Naive thymus-derived CD8-positive, alpha-beta T cell (primary cell): ENCODE measurements at regions not wholly inside any gene's neighbourhood (a gene's known extent, or its start where the extent isn't known, plus 50 kb on each side); places are given as distances from the start of the nearest gene placed in this dataset.
"Not testable (repeated sequence)": the region's sequence is repeated elsewhere in the genome, so short reads cannot be mapped to it uniquely, and the experiment has no call there.

Experiments
- ATAC-seq, 2 donors: fragments of 150-1000 bp; cut with Tn5 transposase in 1 of 2; sonication (Bioruptor Pico), chemical (Tn5 transposase) in 1 of 2; 1 replicate in 1 of 2; 2 replicates in 1 of 2; pipeline ENCODE4 v1.10.0; 2021; ENCODE audit warnings: mild to moderate bottlenecking in 2 of 2, moderate library complexity in 2 of 2
- POLR2A ChIA-PET: fragments of 350-600 bp; sonication (Branson Sonifier 250); formaldehyde crosslinking; loops from one replicate; lab custom pipeline; 2021; ENCODE audit warnings: antibody characterized with exemption; lab: Charles Lee
- DNase-seq, 10 donors: peaks; one replicate each; pipeline versions ENCODE4 v3.0.0 to v3.0.0-alpha.2; 2020 to 2022
- H3K27ac Mint-ChIP-seq, 10 donors: one replicate each; pipeline ENCODE4 v1.8.0; 2020 to 2022; ENCODE audit warnings: mild to moderate bottlenecking in 10 of 10, mixed read lengths in 10 of 10, moderate library complexity in 4 of 10, inconsistent platforms in 1 of 10
- H3K27me3 Mint-ChIP-seq, 5 donors: one replicate each; pipeline ENCODE4 v1.8.0; 2021 to 2022; ENCODE audit warnings: mixed read lengths in 5 of 5
- H3K36me3 Mint-ChIP-seq, 3 donors: one replicate each; pipeline ENCODE4 v1.8.0; 2020 to 2022; ENCODE audit warnings: mixed read lengths in 3 of 3, mild to moderate bottlenecking in 2 of 3, inconsistent platforms in 1 of 3
- H3K4me1 Mint-ChIP-seq, 4 donors: one replicate each; pipeline ENCODE4 v1.8.0; 2021 to 2022; ENCODE audit warnings: mixed read lengths in 4 of 4
- H3K4me3 Mint-ChIP-seq, 10 donors: one replicate each; pipeline ENCODE4 v1.8.0; 2020 to 2022; ENCODE audit warnings: mild to moderate bottlenecking in 10 of 10, mixed read lengths in 10 of 10, moderate library complexity in 6 of 10, inconsistent platforms in 1 of 10
- H3K9me3 Mint-ChIP-seq, 9 donors: one replicate each; pipeline ENCODE4 v1.8.0; 2020 to 2022; ENCODE audit warnings: mixed read lengths in 9 of 9, mild to moderate bottlenecking in 3 of 9, inconsistent platforms in 1 of 9, moderate library complexity in 1 of 9

GRCh38 chr3:182508919-182509711, 284.2 kb upstream of the ATP11B start:
- H3K4me1 Mint-ChIP-seq = no peaks in the 10 kb centered on the region
- peaks cover 10 to 25% (median 19%) of the 10 kb centered on the region in 5 donors for H3K27me3 Mint-ChIP-seq
- H3K4me3 Mint-ChIP-seq = no peak overlapping the region
- no peaks in the 10 kb centered on the region for H3K36me3 Mint-ChIP-seq
- DNase-seq (no peak), ATAC-seq (no peak)
- no peak overlapping the region for H3K27ac Mint-ChIP-seq
- POLR2A ChIA-PET = no interaction called here
- no peaks in the 10 kb centered on the region for H3K9me3 Mint-ChIP-seq

- Mint-ChIP-seq H3K9me3 (no peaks in the 10 kb centered on the region), H3K27ac (no peak overlapping the region), H3K27me3 (peaks cover 10 to 25% (median 19%) of the 10 kb centered on the region in 5 donors), H3K4me3 (no peak overlapping the region), H3K36me3 (no peaks in the 10 kb centered on the region), H3K4me1 (no peaks in the 10 kb centered on the region)
- ATAC-seq (no peak), DNase-seq (no peak)
- POLR2A ChIA-PET = no interaction called here
Measured at GRCh38 chr3:182509844-182510460, 283.4 kb upstream of the ATP11B start.

DNA sequence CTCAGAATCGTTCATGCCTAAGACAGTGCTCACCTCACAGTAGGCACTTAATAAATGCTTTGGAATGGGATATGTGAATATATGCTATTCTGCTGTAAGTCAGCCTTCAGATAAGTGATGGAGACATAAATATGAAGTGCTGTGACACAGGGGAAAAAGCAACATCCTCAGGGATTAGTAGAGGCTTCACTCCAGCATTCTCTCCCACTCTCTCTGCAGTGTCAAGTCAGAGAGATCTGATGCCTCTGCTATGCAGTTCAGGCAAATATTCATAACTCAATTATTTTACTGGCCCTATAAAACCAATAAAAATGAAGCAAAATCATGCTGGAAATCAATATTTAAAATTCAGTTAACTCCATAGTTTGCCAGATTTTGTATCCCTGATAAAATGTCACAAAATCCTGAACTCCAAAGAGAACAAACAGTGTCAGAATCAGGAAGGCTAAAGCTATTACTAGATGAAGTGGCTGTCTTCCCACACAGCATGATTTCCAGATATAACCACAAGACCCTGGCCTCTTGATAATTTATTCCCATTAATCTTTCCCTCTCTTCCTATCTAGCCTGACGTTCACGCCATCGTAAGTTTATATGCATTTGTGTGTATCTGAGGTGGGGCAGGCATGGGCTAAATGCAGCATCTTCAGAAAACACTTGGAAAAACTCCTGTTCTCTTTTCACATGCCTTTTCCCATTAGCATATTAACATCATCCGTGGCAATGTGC, 278.9 kb upstream of the ATP11B start:
- no peaks in the 10 kb centered on the region for H3K4me1 Mint-ChIP-seq
- DNase-seq (no peak), ATAC-seq (no peak)
- peaks cover 0 to 8% (median 4%) of the 10 kb centered on the region in 5 donors for H3K27me3 Mint-ChIP-seq
- no peak overlapping the region for H3K4me3 Mint-ChIP-seq
- no peaks in the 10 kb centered on the region for H3K9me3 Mint-ChIP-seq
- H3K36me3 Mint-ChIP-seq = no peaks in the 10 kb centered on the region
- H3K27ac Mint-ChIP-seq = no peak overlapping the region
- POLR2A ChIA-PET = no interaction called here

- DNase-seq (no peak), ATAC-seq (no peak)
- H3K4me1 Mint-ChIP-seq = no peaks in the 10 kb centered on the region
- H3K9me3 Mint-ChIP-seq = no peaks in the 10 kb centered on the region
- H3K27ac Mint-ChIP-seq = no peak overlapping the region
- H3K27me3 Mint-ChIP-seq = peaks cover 0 to 4% (median 0%) of the 10 kb centered on the region in 5 donors
- H3K36me3 Mint-ChIP-seq = no peaks in the 10 kb centered on the region
- H3K4me3 Mint-ChIP-seq = no peak overlapping the region
- POLR2A ChIA-PET = no interaction called here
Measured at GRCh38 chr3:182516597-182517336, 276.5 kb upstream of the ATP11B start.

GRCh38 chr3:182519569-182519968, 273.7 kb upstream of the ATP11B start:
- Mint-ChIP-seq H3K4me3 (no peak overlapping the region), H3K9me3 (peaks cover 0 to 6% (median 0%) of the 10 kb centered on the region in 9 donors), H3K4me1 (no peaks in the 10 kb centered on the region), H3K27ac (no peak overlapping the region), H3K36me3 (no peaks in the 10 kb centered on the region), H3K27me3 (peaks cover 0 to 7% (median 0%) of the 10 kb centered on the region in 5 donors)
- POLR2A ChIA-PET = no interaction called here
- DNase-seq (no peak), ATAC-seq (no peak)

DNA sequence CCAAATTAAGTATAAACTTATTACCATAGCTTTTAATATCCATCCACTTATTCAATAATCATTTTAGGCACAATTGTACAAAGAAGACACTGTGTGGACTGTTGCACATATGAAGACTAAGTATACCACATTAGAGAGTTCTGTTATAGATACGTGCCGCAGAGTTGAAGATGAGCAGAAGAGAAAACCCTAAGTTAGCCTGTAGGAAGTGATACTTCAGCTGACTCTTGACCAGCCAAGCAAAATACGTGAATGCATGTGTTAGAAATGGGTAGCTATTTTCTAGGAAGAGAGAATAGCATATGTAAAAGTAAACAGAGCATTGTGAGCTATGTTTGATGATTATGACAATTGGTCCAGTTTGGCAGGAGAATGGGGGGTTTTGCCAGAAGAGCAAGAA, 272.0 kb upstream of the ATP11B start:
- POLR2A ChIA-PET = no interaction called here
- DNase-seq (no peak), ATAC-seq (no peak)
- Mint-ChIP-seq H3K4me1 (no peaks in the 10 kb centered on the region), H3K4me3 (no peak overlapping the region), H3K36me3 (no peaks in the 10 kb centered on the region), H3K27ac (no peak overlapping the region), H3K9me3 (peaks cover 0 to 6% (median 0%) of the 10 kb centered on the region in 9 donors), H3K27me3 (peaks cover 0 to 18% (median under 1%) of the 10 kb centered on the region in 5 donors)

DNA sequence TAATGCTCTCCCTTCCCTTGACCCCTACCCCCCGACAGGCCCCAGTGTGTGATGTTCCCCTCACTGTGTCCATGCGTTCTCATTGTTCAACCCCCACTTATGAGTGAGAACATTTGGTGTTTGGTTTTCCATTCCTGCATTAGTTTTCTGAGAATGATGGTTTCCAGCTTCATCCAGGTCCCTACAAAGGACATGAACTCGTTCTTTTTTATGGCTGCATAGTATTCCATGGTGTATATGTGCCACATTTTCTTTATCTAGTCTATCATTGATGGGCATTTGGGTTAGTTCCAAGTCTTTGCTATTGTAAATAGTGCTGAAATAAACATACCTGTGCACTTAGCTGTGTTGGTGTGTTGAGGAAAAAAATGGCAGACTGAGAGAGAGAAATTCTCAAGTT, 269.9 kb upstream of the ATP11B start:
- H3K4me3 Mint-ChIP-seq, H3K4me1 Mint-ChIP-seq, H3K36me3 Mint-ChIP-seq, H3K9me3 Mint-ChIP-seq, ATAC-seq, DNase-seq, POLR2A ChIA-PET: not testable (repeated sequence)
- Mint-ChIP-seq H3K27ac (peak overlapping the region in 1 of 10 donors; percentile 9), H3K27me3 (peaks cover 5 to 23% (median 6%) of the 10 kb centered on the region in 5 donors)

- peaks cover 0 to 6% (median 0%) of the 10 kb centered on the region in 9 donors for H3K9me3 Mint-ChIP-seq
- H3K36me3 Mint-ChIP-seq = no peaks in the 10 kb centered on the region
- H3K27me3 Mint-ChIP-seq = peaks cover 5 to 23% (median 6%) of the 10 kb centered on the region in 5 donors
- no peak overlapping the region for H3K27ac Mint-ChIP-seq
- no peak for ATAC-seq
- H3K4me1 Mint-ChIP-seq = no peaks in the 10 kb centered on the region
- DNase-seq = no peak
- POLR2A ChIA-PET = no interaction called here
- H3K4me3 Mint-ChIP-seq = no peak overlapping the region
Measured at GRCh38 chr3:182523836-182524235, 269.5 kb upstream of the ATP11B start.

DNA sequence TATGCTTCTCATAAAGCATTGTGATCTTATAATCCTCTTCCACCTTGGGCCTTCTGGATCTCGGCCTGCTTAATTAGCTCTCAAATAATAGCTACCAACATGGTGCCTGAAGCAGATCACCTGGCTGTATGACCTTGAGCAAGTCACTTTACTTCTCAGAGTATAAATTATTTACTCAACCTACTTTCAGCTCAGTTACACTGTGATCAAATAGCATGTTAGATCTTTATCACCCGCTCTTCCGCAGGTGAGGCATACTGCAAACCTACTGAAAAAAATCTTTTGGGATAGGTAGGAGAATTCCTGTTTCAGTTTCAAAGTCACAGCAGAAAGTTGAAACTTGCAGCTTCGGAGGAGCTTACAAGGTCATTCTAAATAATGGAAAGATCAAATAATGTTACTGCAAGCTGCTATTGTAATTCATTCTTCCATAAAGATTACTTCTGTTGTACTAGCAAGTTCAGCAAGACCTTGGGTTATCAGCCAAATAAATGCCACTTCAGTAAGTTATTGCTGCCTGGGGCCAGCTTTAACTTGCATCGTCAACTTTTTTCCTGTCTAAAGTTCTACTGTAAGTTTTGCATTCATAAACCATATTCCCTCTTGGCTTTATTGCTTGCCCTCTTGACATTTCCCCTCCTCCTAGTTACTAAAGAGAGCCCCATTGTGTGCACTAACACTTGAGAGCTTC, 268.4 kb upstream of the ATP11B start:
- POLR2A ChIA-PET = no interaction called here
- peaks cover 5 to 23% (median 7%) of the 10 kb centered on the region in 5 donors for H3K27me3 Mint-ChIP-seq
- no peak for ATAC-seq

DNA sequence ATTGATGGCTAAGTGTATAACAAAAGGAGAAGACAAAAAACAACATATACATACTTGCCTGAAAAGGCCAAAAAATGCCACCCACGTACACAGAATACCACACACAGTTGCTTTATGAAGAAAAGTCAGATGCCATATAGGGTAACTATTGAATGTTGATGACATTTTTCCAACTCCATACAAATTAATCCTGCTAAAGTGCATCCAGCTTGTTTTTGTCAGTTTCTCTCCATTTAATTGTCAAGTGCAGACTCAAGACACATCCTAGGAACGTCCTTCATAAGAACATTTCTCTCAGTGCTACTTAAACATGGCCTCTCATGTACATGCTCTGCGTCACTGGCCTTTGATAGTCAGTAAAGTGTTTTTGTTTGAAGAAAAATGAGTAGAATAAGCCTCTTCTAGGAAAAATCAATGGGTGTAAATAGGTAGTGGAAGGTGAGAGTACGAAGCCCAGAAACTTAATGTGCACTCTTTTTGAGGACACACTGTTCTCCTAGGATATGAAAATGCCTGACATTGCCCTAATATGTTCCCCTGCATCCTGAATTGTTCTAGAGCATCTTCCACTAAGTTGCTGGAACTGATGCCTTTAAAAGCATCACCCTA, 267.4 kb upstream of the ATP11B start:
- no peaks in the 10 kb centered on the region for H3K36me3 Mint-ChIP-seq
- ATAC-seq = no peak
- H3K27ac Mint-ChIP-seq = no peak overlapping the region
- peaks cover 5 to 29% (median 7%) of the 10 kb centered on the region in 5 donors for H3K27me3 Mint-ChIP-seq
- no peak for DNase-seq
- POLR2A ChIA-PET = no interaction called here
- peaks cover 0 to 7% (median 0%) of the 10 kb centered on the region in 9 donors for H3K9me3 Mint-ChIP-seq
- H3K4me3 Mint-ChIP-seq = no peak overlapping the region
- no peaks in the 10 kb centered on the region for H3K4me1 Mint-ChIP-seq

More for the DNA sequence above, 268.4 kb upstream of the ATP11B start:
- Mint-ChIP-seq H3K9me3 (peaks cover 0 to 6% (median 0%) of the 10 kb centered on the region in 9 donors), H3K27ac (no peak overlapping the region), H3K4me3 (no peak overlapping the region), H3K36me3 (no peaks in the 10 kb centered on the region), H3K4me1 (no peaks in the 10 kb centered on the region)
- DNase-seq = no peak

DNA sequence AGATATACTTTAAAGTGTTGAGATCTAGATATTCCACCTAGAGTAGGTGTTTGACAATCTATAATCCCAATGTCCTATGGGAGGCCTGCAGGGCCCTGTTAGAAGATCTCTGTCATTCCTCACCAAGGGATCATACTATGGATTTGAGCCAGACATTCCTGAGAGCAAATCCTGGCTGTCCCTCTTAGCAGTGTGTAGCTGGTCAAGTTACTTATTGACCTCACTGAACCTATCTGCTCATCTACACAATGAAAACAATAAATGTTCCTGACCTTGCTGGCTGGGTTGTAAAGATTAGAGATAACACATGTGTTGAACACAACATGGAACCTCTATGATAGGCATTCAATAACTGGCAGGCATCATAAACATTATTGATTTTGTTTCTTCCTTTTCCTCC, 265.6 kb upstream of the ATP11B start:
- POLR2A ChIA-PET = no interaction called here
- Mint-ChIP-seq H3K4me1 (no peaks in the 10 kb centered on the region), H3K4me3 (no peak overlapping the region), H3K9me3 (peaks cover 0 to 11% (median 0%) of the 10 kb centered on the region in 9 donors), H3K27ac (no peak overlapping the region), H3K36me3 (no peaks in the 10 kb centered on the region), H3K27me3 (peaks cover 5 to 30% (median 7%) of the 10 kb centered on the region in 5 donors)
- ATAC-seq (no peak), DNase-seq (no peak)

GRCh38 chr3:182530316-182530715, 263.0 kb upstream of the ATP11B start:
- H3K27ac Mint-ChIP-seq = no peak overlapping the region
- H3K4me3 Mint-ChIP-seq = no peak overlapping the region
- peaks cover 0 to 10% (median 5%) of the 10 kb centered on the region in 9 donors for H3K9me3 Mint-ChIP-seq
- DNase-seq = no peak
- H3K4me1 Mint-ChIP-seq = no peaks in the 10 kb centered on the region
- H3K27me3 Mint-ChIP-seq = peaks cover 5 to 25% (median 6%) of the 10 kb centered on the region in 5 donors
- no peak for ATAC-seq
- H3K36me3 Mint-ChIP-seq = no peaks in the 10 kb centered on the region
- POLR2A ChIA-PET = no interaction called here
